Activated CD8-positive, alpha-beta T cell treated with anti-CD3 and anti-CD28 coated beads, Interleukin-2, amount 10 ng/mL, durations not matched to agents 7 days and 5 days (primary cell): ENCODE measurements at regions not wholly inside any gene's neighbourhood (a gene's known extent, or its start where the extent isn't known, plus 50 kb on each side); places are given as distances from the start of the nearest gene placed in this dataset.

Experiments
- ATAC-seq: fragments of 150-1000 bp; cut with Tn5 transposase; one replicate; pipeline ENCODE4 v1.10.0; 2021; ENCODE audit warnings: moderate library complexity
- CTCF ChIA-PET: fragments of 350-600 bp; sonication (Branson Sonifier 250); formaldehyde crosslinking; loops from one replicate; lab custom pipeline; 2021; ENCODE audit warnings: antibody characterized with exemption; lab: Charles Lee
- POLR2A ChIA-PET: fragments of 350-600 bp; sonication (Branson Sonifier 250); formaldehyde crosslinking; loops from one replicate; lab custom pipeline; 2021; ENCODE audit warnings: antibody characterized with exemption; lab: Charles Lee
- DNase-seq: peaks from one replicate; pipeline ENCODE4 v3.0.0-alpha.2; 2020
- H3K27ac Mint-ChIP-seq: one replicate; pipeline ENCODE4 v1.8.0; 2021; ENCODE audit warnings: mild to moderate bottlenecking, mixed read lengths
- H3K27me3 Mint-ChIP-seq: one replicate; pipeline ENCODE4 v1.8.0; 2021; ENCODE audit warnings: low read depth, mixed read lengths
- H3K36me3 Mint-ChIP-seq: one replicate; pipeline ENCODE4 v1.8.0; 2021; ENCODE audit warnings: low read depth, mixed read lengths
- H3K4me1 Mint-ChIP-seq: one replicate; pipeline ENCODE4 v1.8.0; 2021; ENCODE audit warnings: low read depth, mixed read lengths
- H3K4me3 Mint-ChIP-seq: one replicate; pipeline ENCODE4 v1.8.0; 2021; ENCODE audit warnings: mild to moderate bottlenecking, mixed read lengths
- H3K9me3 Mint-ChIP-seq: one replicate; pipeline ENCODE4 v1.8.0; 2022; ENCODE audit warnings: mixed read lengths; ENCODE audit not compliant: insufficient read depth

DNA sequence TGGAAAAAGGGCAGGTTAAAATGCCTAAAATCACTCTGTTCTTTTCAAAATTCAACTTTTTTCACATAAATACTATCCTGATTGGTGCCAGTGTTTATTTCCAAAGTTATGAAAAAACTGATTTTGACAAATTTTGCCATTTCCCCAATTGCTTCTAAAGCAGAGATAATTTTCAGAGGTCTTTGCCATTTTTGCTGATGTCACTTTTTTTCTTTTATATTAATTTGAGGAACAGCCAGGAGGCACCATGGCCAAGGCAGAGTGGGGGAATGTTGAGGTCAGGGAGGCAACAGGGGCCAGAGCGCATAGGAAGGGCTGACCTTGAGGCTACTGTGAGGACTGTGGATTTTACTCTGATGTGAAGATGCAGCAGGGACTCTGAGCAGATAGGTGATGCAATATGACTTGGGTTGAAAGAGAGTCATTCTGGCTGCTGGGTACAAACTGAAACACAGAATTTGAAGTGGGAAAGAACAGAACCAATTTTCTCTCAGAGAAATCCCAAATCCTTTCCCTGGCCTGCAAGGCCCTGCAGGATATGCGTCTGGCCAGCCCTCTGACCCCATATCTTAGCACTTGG, 75.1 kb upstream of the LDAH start:
- H3K36me3 Mint-ChIP-seq, result no peaks in the 10 kb centered on the region
- ChIA-PET POLR2A (no interaction called here), CTCF (no interaction called here)
- no peak overlapping the region for H3K4me3 Mint-ChIP-seq
- no peaks in the 10 kb centered on the region for H3K9me3 Mint-ChIP-seq
- H3K27ac Mint-ChIP-seq, result no peak overlapping the region
- DNase-seq (no peak), ATAC-seq (no peak)
- no peaks in the 10 kb centered on the region for H3K4me1 Mint-ChIP-seq
- peaks cover 6% of the 10 kb centered on the region for H3K27me3 Mint-ChIP-seq

DNA sequence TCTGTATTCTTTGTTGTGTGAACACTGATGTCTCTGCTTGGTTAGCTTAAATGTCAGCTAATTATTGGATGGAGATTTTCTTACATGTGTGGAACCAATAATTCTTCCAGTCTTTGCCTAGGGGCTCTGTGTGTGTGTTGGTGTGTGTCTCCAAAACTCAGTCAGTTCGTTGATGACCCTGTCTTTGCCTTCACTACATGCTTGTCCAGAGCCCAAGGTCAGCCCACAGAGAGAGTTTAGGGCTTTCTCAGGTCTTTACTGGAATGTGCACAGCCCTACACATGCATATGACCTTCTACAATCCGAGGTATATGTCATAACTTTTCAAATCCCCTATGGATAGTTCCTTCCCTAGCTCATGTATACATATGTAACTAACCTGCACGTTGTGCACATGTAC, 74.1 kb upstream of the LDAH start:
- H3K36me3 Mint-ChIP-seq, result no peaks in the 10 kb centered on the region
- no peaks in the 10 kb centered on the region for H3K9me3 Mint-ChIP-seq
- ChIA-PET CTCF (no interaction called here), POLR2A (no interaction called here)
- ATAC-seq, result no peak
- H3K4me1 Mint-ChIP-seq, result no peaks in the 10 kb centered on the region
- H3K4me3 Mint-ChIP-seq, result no peak overlapping the region
- H3K27me3 Mint-ChIP-seq, result peaks cover 10% of the 10 kb centered on the region
- H3K27ac Mint-ChIP-seq, result no peak overlapping the region
- no peak for DNase-seq

DNA sequence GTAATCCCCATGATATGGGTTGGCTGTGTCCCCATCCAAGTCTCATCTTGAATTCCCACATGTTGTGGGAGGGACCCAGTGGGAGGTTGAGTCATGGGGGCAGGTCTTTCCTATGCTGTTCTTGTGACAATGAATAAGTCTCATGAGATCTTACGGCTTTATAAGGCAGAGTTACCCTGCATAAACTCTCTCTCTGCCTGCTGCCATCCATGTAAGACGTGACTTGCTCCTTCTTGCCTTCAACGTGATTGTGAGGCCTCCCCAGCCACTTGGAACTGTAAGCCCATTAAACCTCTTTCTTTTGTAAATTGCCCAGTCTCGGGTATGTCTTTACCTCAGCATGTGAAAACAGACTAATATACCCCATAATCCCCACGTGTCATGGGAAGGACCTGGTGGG, 61.9 kb upstream of the LDAH start:
- Mint-ChIP-seq H3K9me3 (no peaks in the 10 kb centered on the region), H3K27ac (no peak overlapping the region), H3K4me1 (no peaks in the 10 kb centered on the region), H3K36me3 (no peaks in the 10 kb centered on the region), H3K27me3 (peaks cover 5% of the 10 kb centered on the region), H3K4me3 (no peak overlapping the region)
- POLR2A ChIA-PET, result no interaction called here
- CTCF ChIA-PET, result no interaction called here
- ATAC-seq (no peak), DNase-seq (no peak)

DNA sequence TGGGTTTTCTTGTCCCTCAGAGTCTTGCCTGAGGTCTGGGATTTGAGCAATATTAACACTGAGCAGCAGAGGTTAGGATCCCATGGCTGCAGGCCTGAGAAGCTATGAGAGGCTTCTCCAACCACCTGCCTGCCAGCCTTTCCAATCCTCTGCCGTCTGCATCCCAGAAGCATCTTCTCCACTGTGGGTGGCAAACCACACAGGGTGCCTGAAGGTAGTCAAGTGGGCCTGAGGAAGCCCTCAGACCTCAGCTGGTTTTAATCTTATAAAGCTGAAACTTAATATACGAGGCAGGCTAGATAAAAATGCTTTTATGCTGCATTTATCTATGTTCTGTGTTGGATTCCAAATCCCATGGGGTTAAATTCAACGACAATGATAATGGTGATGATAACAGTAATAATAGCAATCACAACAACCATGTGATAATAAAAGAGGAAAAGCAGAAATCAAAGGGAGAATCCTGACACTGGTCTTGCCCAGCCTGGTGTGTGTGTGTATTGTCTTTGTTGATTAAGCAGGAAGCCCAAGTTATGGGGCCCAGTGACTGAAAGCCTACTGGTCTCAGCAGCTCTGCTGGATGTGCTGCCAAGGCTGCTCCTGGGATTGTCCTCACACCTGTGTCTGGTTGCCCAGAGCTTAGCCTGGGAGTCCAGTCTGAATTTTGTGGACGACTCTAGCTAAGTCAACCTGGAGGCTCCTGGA, 59.7 kb upstream of the LDAH start:
- no peaks in the 10 kb centered on the region for H3K9me3 Mint-ChIP-seq
- no peaks in the 10 kb centered on the region for H3K36me3 Mint-ChIP-seq
- H3K4me1 Mint-ChIP-seq, result no peaks in the 10 kb centered on the region
- no peak overlapping the region for H3K4me3 Mint-ChIP-seq
- no peak for DNase-seq
- ChIA-PET POLR2A (no interaction called here), CTCF (no interaction called here)
- H3K27me3 Mint-ChIP-seq, result peaks cover 4% of the 10 kb centered on the region
- no peak for ATAC-seq
- H3K27ac Mint-ChIP-seq, result no peak overlapping the region

DNA sequence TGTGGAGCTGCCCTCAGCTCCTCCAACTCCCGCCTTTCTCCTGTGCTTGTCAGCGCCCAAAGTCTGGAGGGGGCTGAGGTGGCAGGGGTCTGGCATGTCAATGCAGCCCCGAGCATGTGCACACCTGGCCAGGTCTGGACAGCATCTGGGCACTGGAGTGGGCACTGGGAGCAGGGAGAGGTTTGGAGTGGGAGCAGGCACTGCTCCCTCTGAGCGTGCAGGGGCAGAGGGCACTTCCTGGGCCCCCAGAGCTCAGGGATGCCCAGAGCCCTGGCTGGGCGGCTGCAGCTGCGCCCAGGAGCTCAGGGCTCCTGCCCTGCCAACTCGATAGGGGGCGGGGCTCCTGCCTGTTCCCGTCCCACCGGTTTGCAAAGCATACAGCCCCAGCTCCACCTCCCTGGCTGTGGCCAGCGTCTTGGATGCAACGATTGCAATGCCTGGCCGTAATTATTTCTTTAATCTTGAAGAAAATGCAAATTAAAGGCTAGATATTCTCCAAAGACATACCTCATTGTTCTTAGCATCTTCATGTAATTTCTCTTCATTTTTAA, 57.4 kb upstream of the LDAH start:
- Mint-ChIP-seq H3K36me3 (no peaks in the 10 kb centered on the region), H3K27ac (no peak overlapping the region), H3K27me3 (peaks cover 4% of the 10 kb centered on the region), H3K9me3 (no peaks in the 10 kb centered on the region), H3K4me3 (no peak overlapping the region), H3K4me1 (no peaks in the 10 kb centered on the region)
- DNase-seq, result no peak
- ATAC-seq, result no peak
- CTCF ChIA-PET, result no interaction called here
- POLR2A ChIA-PET, result no interaction called here

DNA sequence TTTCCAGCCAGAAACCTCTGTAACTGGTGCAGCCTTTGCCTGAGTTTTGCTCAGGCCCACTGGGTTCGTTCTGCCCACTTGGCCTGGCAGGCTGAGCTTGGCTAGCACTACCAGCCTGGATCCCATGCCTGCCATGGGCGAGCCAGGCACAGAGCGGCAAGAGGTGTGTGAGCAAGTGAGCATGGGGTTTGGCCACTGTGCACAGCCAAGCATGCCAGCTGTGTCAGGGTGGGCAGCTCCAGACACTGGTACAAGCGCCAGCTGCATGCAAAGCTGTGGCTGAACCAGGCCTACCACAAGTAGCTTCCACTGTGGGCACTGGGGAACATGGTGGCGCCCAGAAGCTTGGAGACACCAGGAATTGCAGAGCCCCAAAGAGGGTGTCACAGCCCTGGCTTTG, 56.3 kb upstream of the LDAH start:
- peaks cover 5% of the 10 kb centered on the region for H3K27me3 Mint-ChIP-seq
- ATAC-seq (no peak), DNase-seq (no peak)
- H3K4me1 Mint-ChIP-seq, result no peaks in the 10 kb centered on the region
- H3K36me3 Mint-ChIP-seq, result no peaks in the 10 kb centered on the region
- ChIA-PET CTCF (no interaction called here), POLR2A (no interaction called here)
- H3K4me3 Mint-ChIP-seq, result no peak overlapping the region
- no peak overlapping the region for H3K27ac Mint-ChIP-seq
- no peaks in the 10 kb centered on the region for H3K9me3 Mint-ChIP-seq

DNA sequence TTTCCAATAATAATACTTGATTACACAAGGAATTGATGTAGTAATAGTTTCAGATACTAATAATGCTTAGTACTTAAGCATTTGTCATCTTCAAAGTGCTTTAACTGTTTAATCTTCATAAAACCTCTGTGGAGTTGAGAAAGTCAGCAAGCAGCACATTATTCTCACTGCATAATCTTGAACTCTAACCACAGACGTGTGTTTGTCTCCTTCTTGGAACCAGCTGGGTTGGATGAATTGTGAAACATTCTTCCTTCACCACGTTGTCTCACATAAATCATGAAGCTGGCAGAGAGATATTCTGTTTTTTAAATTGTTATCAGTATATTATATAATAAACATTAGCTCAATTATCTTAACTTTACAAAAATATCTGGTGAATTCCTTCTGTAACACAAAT, 55.1 kb upstream of the LDAH start:
- DNase-seq, result no peak
- ChIA-PET CTCF (no interaction called here), POLR2A (no interaction called here)
- Mint-ChIP-seq H3K9me3 (no peaks in the 10 kb centered on the region), H3K4me3 (no peak overlapping the region), H3K27me3 (peaks cover 10% of the 10 kb centered on the region), H3K27ac (no peak overlapping the region), H3K36me3 (no peaks in the 10 kb centered on the region), H3K4me1 (no peaks in the 10 kb centered on the region)
- no peak for ATAC-seq
